CD4-positive, alpha-beta T cell treated with Interleukin-15 for 4 hours (primary cell): ENCODE measurements at regions not wholly inside any gene's neighbourhood (a gene's known extent, or its start where the extent isn't known, plus 50 kb on each side); places are given as distances from the start of the nearest gene placed in this dataset.
"Not testable (repeated sequence)": the region's sequence is repeated elsewhere in the genome, so short reads cannot be mapped to it uniquely, and the experiment has no call there.

ENCODE experiments used
- DNase-seq: peaks from one replicate; pipeline ENCODE4 v3.0.0-alpha.2; 2020; ENCODE audit warnings: low spot score

DNA sequence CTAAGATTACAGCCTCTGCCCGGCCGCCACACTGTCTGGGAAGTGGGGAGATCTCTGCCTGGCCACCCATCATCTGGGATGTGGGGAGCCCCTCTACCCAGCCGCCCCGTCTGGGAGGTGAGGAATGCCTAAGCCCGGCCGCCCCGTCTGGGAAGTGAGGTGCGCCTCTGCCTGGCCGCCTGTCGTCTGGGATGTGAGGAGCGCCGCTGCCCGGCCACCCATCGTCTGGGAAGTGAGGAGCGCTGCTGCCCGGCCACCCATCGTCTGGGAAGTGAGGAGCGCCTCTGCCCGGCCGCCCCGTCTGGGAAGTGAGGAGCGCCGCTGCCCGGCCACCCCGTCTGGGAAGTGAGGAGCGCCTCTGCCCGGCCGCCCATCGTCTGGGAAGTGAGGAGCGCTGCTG lies 135.9 kb upstream of the PROKR2 start:
- DNase-seq: not testable (repeated sequence)

DNA sequence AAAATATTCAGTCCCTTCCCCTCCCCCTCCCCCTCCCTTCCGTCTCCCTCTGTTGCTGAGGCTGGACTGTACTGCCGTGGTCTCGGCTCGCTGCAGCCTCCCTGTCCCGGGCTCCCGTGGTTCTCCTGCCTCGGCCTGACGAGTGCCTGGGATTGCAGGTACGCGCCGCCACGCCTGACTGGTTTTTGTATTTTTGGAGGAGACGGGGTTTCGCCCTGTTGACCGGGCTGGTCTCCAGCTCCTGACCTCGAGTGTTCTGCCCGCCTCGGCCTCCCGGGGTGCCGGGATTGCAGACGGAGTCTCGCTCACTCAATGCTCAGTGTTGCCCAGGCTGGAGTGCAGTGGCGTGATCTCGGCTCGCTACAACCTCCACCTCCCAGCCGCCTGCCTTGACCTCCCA lies 135.5 kb upstream of the PROKR2 start:
- not testable (repeated sequence) for DNase-seq

DNA sequence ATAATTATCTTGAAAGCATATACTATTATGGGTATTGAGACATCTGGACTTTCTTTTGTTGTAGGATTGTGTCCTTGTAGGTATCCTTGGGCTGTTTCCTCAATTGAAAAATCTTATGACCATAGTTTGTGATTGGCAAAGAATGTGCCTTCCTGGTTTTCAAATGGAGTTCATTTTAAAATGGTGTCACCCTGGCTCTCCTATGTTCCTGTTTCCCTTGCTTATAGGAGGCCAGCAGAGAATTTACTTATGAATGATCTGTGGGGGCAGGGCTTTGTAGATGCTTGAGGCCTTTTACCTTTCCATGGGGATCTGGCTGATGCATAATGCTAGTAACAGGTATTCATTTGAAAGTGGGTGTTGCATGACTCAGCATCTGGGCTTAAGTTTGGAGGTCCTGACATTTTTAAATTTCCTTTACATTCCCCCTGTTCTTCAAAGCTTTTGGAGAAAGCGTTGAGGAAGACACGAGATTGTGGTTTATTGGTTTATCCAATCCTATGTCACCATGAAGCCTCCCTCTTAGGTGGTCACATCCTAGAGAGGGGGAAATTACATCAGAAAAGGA lies 135.0 kb upstream of the PROKR2 start:
- DNase-seq: no peak

DNA sequence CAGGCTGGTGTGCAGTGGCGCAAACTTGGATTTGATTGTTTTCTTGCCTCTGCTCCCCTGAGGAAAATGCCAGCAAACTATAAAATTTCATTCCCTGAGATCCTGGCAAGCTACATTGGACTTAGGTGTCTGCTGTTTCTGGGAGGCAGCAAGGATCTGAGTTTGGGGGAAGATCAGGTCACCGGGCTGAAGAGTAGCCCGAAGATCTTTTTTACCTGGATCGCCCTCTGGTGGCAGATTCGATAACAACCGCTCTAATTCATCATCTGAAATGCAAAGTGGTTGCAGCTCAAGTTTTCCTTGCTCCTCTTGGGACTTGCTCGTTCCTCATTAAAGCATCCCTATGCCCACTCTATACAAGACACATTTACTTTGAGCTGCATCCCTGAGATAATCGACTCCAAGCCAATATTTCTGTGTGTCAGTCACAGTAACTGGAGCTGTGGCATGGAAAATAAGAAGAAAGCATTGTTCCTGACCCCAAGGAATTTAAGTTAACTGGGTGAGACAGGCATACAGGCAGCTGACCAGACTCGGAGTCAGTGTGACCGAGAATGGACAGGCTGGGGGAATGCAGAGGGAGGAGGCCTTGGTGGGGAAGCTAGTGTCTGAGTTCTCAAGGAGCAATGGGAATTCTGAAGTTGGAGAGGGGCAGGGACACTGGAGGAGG lies 131.8 kb upstream of the PROKR2 start:
- peak; percentile 44 for DNase-seq

DNA sequence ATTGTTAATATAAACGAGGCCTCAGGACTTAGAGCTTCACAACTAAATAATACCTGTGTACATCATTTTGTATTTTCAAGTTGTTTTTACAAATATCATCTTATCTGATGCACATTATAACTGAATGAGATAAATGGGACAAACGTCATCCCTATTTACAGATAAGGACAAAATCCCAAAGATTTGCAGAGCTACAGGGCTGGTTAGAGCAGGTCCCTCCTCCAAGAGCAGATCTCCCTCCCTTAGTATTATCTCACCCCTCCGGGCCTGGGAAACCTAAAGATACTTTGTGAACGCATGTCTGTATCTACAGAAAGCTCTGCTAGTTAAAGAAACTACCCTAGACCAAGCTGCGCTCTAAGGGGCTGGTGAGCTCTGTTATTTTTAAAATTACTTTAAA lies 130.4 kb upstream of the PROKR2 start:
- DNase-seq: no peak

DNA sequence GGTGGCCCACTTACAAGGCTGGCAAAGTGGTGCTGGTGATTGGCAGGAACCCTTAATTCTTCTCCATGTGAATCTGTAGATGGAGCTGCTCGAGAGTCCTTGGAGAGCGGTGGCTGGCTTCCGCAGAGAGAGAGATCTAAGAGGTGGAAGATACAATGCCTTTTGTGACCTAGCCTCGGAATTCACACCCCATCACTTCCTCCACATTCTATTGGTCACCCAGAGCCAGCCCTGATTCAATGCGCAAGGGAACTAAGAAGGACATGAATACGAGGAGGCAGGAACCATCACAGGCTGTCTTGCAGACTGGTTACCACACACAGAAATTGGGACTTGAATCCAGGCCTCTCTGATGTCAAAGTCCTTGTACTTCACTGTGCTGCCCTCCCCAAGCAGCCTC lies 128.9 kb upstream of the PROKR2 start:
- no peak for DNase-seq

DNA sequence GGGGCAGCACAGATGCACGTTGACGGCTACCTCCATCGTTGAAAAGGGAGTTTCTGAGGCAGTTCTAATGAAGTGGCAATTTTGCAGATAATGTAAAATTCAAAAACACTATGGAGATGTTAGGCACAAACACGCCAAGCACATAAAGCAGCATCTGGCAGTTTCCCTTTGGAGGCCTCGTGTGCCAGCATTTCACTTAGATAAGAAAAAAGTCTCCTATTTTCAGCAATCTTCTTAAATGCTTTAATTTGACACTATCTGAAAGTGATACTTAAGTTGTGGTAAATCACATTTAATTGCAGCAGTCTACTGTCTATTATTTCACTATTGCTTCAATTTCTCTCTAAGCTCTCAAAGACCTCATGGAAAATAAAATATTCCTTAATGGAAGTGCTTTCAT lies 125.3 kb upstream of the PROKR2 start:
- no peak for DNase-seq

DNA sequence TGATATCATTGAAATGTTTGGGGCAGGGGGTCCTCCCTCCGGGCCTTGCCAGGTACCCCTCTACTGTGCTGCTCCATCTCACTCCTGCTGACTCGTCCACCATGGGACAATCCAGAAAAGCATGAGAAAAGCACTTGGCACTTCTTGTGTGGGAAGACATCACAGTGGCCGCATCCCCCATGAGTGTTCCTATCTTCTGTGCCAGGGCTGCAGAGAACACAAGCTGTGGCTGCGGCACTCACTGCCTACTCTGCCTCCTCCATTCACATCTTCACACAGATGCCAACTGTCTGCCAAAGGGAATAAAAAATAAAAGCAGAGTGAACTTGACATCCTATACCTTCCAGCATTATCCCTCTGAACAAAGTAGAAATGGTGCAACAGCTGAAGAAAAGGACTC lies 117.4 kb upstream of the PROKR2 start:
- DNase-seq: no peak

DNA sequence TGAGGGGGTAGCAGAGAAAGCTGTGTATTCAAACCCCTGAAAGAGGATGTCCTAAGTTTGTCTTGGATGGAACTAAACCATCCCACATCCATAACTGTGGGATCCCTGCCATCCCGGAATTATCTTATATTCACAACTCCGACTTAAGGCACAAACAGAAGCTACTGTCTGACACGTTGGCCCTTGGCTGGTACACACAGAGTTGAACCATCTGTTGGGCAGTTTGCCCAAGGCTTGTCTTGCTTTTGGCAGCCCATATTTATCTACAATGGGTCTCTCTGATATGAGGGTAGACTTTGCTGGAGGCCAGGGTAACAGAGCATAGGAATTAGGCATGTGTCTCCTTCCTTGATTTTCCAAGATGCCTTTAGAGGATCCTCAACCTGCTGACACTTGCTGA lies 116.6 kb upstream of the PROKR2 start:
- DNase-seq: no peak

DNA sequence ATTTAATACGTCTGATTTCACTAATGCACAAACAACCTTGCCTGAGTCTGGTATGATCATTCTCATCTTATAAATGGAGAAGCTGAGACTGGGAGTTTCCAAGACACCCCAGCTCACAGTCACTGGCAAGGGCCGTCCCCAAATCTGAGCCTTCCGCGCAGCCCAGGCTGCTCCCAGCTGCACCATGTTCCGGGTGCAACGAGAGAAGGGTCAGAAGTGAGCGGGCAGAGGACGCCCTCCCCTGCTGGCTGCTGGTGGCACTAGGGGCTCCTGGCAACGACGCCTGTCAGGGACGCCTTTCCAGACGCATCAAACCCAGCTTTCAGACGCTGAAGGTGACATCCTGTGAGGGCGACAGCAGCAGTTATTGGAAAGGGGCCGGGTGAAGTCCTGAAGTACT lies 115.3 kb upstream of the PROKR2 start:
- DNase-seq: no peak

DNA sequence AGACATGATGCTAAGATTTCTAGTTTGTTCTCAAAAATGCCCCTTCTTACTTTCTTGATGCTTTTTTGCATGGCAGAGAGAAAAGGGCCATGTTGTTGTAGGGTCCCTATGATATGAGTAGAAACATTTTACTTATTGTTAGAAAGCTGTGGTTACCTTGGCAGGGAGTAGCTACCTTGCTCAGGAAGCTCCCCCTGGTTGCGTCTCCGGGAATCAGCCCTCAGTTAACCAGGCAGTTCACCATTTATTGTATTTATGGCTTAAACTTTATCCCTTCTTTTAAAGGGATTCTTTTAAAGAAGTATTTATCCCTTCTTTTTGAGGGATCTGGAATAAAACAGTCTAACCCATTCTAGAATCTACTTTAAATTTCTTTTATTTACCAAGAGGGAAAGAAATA lies 113.9 kb upstream of the PROKR2 start:
- DNase-seq: no peak

DNA sequence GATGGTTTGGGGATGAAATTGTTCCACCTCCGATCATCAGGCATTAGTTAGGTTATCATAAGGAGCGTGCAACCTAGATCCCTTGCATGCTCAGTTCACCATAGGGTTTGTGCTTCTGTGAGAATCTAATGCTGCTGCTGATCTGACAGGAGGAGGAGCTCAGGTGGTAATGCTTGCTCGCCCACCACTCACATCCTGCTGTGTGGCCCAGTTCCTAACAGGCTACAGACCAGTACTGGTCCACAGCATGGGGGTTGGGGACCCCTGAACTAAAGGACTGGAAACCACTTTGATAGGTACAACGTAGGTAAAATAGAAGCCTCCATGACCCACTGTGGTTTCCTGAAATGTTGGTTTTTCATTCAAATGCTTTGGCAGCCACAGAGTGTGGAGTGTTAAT lies 109.3 kb upstream of the PROKR2 start:
- no peak for DNase-seq

DNA sequence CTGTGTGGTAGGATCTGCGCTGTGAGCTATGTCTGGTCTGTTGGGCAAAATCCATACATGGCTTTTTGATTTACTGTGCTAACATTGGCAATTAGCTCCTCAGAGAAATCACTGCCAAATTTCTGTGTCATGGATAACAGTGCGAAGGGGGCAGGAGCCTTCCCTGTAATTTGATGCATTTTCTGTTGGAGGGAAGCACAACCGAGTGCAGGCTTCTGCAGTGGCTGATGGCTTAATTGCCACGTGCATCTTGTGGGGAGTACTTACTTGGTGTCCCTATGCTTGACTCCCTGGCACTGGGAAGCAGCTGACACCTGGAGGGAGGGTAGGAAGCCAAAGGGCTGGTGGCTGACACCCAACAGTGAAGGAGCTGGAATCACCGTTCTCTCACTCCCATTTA lies 99.3 kb upstream of the PROKR2 start:
- no peak for DNase-seq

DNA sequence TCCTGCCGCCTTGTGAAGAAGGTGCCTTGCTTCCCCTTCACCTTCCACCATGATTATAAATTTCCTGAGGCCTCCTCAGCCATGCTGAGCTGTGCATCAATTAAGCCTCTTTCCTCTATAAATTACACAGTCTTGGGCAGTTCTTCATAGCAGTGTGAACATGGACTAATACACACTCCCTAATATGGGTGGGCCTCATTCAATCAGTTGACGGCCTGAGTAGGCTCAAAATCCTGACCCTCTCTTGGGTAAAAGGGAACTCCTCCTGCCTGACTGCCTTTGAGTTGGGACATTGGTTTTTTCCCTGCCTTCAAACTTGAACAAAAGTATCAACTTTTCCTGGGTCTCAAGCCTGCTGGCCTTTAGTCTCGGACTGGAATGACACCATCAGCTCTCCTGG lies 96.6 kb upstream of the PROKR2 start:
- no peak for DNase-seq

DNA sequence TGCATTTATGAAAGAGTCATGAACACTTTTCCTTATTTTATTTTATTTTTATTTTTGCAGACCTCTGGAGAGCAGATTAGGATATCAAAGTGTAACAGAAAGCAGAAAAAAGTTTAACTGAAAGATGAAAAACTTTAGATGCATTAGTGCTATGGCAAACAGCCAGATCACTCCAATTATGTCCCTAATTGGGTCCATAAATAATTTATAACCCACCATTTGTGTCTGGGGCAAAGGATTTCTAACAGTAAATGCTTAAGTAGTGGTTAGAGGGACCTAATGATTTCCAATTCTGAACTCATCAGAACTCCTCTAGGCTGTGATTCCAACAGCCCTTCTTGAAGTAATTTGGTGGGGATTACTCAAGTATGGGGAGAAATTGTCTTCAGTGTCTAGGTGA lies 93.7 kb upstream of the PROKR2 start:
- no peak for DNase-seq

DNA sequence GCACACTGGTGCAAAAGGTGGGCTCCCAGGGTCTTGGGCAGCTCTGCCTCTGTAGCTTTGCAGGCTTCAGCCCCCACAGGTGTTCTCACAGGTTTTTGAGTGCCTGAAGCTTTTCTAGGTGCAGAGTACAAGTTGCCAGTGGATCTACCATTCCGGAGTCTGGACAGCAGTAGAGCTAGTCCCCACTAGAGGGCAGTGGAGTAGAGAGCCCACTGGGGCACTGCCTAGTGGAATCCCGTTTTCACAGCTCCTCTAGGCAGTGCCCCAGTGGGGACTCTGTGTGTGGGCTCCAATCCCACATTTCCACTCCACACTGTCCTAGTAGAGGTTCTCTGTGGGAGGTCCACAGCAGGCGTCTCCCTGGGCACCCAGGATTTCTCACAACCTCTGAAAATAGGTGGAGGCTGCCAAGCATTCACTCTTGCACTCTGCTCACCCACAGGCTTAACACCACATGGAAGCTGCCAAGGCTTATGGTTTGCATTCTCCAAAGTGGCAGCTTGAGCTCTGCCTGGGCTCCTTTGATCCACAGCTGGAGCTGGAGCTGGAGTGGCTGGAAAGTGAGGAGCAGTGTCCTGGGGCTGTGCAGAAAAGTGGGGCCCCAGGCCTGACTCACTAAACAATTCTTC lies 86.3 kb upstream of the PROKR2 start:
- no peak for DNase-seq

DNA sequence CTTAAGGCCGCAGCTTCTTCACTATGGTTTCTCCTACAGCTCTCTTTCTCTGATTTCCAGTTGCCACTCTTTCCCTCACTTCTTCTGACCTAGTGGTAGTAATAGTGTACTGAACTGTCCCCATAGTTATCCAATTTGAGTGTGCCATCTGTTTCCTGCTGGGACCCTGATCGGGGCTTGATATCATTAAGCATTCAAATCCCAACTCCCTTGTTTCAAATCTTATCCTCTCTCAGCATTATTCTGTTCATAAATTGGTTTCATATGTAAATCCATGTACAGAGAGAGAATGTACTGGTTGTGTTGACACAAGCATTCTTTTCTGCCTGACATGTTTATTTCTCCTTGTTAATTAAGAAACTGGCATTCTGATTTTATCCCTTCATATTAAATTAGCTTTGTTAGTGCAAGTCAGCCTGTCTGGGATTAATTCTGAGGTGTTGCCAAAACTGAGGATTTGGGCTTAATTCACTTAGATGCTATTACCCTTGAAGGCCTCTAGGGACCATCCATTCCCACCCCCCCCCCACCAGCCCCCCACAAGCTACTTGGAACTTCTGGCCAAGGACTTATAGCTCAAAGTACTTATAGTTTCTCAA lies 84.6 kb upstream of the PROKR2 start:
- DNase-seq: no peak

DNA sequence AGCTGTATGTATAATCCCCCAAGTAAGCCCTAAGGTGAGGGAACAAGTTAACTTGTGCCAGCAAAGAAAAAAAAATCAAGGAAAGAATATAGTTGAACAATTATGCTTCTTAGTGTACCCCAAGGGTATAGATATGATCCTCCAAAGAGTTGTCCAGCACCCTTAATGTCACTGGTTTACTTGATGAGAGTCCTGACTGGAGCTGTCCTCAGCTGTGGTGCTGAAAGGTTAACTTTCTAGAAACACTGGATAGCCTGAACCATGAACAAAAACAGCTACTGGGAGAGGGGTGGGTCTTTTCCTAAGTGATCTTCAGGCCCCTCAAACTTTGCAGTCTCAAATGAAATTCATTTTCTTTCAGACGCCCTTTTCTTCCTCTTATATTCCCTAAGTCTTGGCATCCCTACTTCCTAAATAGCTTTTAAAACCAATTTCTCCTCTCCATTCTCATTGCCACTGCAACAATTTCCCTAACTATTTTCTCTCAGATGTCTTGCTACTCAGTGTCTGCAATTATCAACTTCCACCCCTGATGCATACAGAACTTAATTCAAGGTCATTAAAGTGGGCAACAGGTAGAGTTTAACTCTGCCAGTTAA lies 83.5 kb upstream of the PROKR2 start:
- no peak for DNase-seq

DNA sequence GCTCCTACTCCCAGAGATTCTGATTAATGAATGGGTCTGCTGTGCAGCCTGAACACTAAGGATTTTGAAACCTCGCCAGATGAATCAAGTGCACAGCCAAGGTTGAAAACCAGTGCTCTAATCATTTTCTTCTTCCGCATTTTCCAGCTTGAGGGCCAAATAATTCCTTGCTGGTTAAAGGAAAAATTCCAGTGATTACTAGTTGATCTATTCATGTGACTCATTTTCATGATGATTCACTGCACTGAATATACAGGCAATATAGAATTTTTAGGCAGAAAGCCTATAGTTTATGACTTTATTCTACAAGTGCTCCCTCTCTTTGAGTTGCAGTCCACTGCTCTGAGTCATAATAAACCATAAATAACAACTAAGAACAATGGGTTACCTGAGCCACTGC lies 80.6 kb upstream of the PROKR2 start:
- no peak for DNase-seq

DNA sequence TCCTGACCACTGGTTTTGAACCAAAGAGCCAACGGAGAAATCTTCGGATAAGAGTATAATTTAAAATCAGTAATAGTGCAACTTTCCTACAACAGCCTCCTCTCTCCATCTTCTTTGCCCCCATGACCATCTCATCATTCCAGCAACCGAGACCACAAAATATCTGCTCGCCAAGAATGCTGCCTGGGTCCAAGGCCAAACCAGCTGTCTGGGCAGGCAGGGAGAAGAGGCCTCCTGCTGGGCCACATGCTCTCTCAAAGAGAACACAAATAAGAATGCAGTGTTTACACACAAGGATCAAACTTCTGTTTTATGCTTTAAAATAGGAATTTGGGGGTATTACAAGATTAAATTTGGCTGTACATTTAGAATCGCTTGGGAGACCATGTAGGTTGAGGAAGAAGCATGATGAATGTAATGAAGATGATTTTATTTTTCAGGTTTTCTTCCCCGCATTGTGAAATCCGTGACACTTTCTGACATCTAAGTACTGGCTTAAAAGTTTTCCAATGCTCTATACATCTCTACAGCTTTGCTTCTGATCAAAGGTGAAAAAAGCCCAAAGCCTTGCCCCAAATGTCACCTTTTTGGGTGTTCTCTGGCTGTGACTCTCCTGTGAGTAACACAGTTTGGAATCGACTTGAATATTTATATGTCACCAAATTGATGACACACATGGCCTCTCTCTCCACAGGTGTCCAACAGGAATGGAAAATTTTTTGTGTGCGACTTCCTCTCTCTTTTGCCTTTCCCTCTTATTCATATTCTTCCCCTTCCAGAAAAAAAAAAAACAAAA lies 79.4 kb upstream of the PROKR2 start:
- DNase-seq: no peak

DNA sequence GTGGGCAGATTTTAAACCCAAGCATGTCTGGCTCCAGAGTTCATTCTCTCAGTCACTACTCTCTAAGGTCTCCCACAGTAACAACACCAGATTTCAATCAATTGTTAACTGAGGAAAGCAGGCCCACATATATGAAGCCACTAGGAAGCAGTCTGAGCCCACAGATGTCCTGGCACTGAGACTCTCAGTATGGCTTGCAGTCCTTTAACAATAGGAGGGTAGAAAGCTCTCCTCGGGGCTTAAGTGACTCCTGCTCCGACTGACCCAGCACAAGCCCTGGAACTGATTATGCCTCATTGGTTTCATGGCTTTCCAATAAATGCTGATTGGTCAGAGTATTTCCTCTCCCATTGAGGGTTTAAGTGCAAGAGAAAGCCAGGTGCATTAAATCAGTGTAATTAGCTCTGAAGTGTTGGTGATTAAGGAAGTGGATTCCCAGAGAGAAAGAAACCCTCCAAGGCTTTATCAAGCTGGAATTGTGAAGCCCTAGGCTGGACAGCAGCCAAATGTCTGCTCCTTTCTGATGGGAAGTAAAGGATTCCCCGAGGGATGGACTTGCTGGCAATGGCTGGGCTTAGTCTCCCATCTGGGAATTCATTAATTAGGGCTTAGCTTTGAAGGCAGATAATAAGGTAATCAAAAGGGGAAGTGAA lies 76.6 kb upstream of the PROKR2 start:
- DNase-seq: peak; percentile 0

DNA sequence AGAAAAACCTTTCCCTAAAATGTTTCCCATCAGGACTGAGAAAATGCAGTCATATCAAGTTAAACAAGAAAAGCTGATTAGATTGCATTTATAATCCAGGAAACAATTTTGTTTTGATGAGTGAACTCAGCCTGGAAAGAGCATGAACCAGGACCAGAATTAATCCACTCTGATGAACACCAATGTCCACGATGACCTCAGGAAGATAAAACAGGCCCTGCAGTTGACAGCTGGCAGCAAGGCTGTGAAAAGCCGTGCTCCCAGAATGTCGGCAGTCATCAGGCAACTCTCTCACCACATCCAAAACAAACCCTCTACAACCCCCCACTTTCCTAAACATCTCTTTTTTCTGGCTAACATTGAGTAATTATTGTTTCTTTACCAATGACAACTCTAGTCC lies 74.0 kb upstream of the PROKR2 start:
- no peak for DNase-seq
